Colonic mucosa (tissue), 4 donors: ENCODE measurements at regions not wholly inside any gene's neighbourhood (a gene's known extent, or its start where the extent isn't known, plus 50 kb on each side); places are given as distances from the start of the nearest gene placed in this dataset.

ENCODE experiments used
- DNase-seq: peaks from one replicate; pipeline ENCODE4 v3.0.0-alpha.2; 2020
- H3K27ac ChIP-seq: fragments of 200-600 bp; one replicate; pipeline ENCODE4 v1.8.0; 2021
- H3K27me3 ChIP-seq: fragments of 200-600 bp; one replicate; pipeline ENCODE4 v1.8.0; 2021
- H3K36me3 ChIP-seq: fragments of 200-600 bp; one replicate; pipeline ENCODE4 v1.8.0; 2021
- H3K4me1 ChIP-seq: fragments of 200-600 bp; one replicate; pipeline ENCODE4 v1.8.0; 2021; ENCODE audit warnings: mild to moderate bottlenecking
- H3K4me3 ChIP-seq: fragments of 200-600 bp; one replicate; pipeline ENCODE4 v1.8.0; 2021
- H3K9ac ChIP-seq, 2 donors: one replicate each; pipeline ENCODE4 v1.7.0; 2013; ENCODE audit warnings: control low read depth in 2 of 2, low read depth in 2 of 2, low read length in 2 of 2
- H3K9me3 ChIP-seq: fragments of 200-600 bp; one replicate; pipeline ENCODE4 v1.8.0; 2021
- intact Hi-C: fragments of 100-400 bp; cut with DNase I; formaldehyde crosslinking; loops from one replicate; pipeline ENCODE4 v1.14.1; 2022
- TF ChIP-seq, protein P1 (sequence below): fragments of 200-600 bp; IDR thresholded peaks from one replicate; pipeline ENCODE4 v1.8.0; 2022; ENCODE audit warnings: antibody characterized with exemption, mild to moderate bottlenecking
- donor health status: healthy.
- donor health status: DM: no; HTN: no; CAD: no.
- donor health status: DM: no; HTN: no; CAD: no.

DNA sequence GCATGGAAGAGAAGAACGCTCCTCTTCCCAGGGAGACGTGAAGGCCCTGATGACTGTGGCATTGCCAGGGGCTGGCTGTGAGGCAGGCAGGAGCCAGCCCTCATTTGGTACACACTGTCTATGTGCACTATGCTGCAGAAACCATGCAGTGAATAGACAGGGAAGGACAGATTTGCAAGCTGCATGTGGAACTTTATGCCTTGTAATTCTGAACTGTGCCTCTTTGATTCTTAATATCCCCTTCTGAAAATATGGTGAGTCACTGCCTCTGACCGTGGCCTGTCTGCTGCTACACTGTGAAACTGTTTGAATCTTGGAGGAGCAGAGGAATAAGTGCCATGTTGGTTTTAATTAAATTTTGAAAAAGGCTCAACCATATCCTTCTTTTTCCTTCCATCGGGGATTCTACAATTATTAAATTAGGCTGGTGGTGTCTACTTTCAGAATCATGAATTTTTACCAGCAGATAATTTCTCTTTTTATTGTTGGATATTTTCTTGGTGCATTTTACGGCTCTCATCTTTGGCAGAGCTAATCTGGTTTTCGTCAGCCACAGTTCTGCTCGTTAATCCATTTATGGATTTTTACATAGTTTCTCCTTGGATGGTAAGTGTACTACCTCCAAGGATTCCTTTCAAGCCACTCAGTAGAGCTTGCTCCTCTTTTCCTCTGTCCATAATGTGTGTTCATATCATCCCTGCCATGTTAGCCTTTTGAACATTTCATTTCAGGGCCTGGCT lies 301.0 kb upstream of the SLC35B3 start:
- Histone ChIP-seq H3K4me3 (no peak overlapping the region), H3K9me3 (no peaks in the 10 kb centered on the region), H3K4me1 (no peaks in the 10 kb centered on the region), H3K27ac (no peak overlapping the region), H3K27me3 (no peaks in the 10 kb centered on the region), H3K9ac (no peak overlapping the region), H3K36me3 (no peaks in the 10 kb centered on the region)
- intact Hi-C loops: no loop called here
- DNase-seq: no peak
- TF ChIP-seq, protein P1, sequence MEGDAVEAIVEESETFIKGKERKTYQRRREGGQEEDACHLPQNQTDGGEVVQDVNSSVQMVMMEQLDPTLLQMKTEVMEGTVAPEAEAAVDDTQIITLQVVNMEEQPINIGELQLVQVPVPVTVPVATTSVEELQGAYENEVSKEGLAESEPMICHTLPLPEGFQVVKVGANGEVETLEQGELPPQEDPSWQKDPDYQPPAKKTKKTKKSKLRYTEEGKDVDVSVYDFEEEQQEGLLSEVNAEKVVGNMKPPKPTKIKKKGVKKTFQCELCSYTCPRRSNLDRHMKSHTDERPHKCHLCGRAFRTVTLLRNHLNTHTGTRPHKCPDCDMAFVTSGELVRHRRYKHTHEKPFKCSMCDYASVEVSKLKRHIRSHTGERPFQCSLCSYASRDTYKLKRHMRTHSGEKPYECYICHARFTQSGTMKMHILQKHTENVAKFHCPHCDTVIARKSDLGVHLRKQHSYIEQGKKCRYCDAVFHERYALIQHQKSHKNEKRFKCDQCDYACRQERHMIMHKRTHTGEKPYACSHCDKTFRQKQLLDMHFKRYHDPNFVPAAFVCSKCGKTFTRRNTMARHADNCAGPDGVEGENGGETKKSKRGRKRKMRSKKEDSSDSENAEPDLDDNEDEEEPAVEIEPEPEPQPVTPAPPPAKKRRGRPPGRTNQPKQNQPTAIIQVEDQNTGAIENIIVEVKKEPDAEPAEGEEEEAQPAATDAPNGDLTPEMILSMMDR: no peak

DNA sequence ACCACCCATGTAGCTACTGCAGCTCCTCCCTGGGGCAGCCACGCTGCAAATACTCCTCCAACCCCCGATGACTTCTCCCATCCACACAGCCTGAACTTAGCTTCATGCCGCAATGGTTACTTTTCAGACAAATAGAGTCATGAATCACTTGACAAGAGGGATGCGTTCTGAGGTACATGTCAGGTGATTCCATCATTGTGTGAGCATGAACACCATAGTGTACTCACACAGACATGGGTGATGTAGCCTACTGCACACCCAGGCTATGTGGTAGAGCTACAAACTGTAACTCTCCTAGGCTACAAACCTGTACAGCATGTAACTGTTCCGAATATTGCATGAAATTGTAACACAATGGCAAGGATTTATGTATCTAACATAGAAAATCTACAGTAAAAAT lies 298.5 kb upstream of the SLC35B3 start:
- Histone ChIP-seq H3K4me3 (no peak overlapping the region), H3K4me1 (no peaks in the 10 kb centered on the region), H3K27me3 (no peaks in the 10 kb centered on the region), H3K9me3 (no peaks in the 10 kb centered on the region), H3K9ac (no peak overlapping the region), H3K36me3 (no peaks in the 10 kb centered on the region), H3K27ac (no peak overlapping the region)
- intact Hi-C loops: no loop called here
- TF ChIP-seq, protein P1: no peak
- no peak for DNase-seq

DNA sequence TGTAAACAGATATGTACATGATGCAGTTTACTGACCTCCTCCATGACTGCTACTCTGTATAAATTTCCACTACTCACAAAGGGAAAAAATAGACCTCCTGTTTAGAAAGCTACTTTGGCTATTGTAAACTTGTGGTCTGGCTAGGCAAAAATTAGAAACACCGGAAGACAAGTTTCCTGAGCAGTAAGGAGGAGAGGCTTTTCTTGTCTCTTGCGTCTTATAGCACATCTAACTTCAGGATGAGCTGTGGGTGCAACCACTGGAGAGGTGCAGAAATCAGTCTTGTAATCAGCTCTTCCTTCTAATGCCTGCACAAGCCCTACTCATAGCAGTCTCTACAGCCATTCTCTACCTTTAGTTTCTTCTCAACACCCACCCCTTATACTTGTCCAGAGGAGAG lies 296.5 kb upstream of the SLC35B3 start:
- intact Hi-C loops: no loop called here
- TF ChIP-seq, protein P1: no peak
- H3K27me3 ChIP-seq: no peaks in the 10 kb centered on the region
- H3K4me3 ChIP-seq: no peak overlapping the region
- H3K27ac ChIP-seq: no peak overlapping the region
- H3K9ac ChIP-seq: no peak overlapping the region
- H3K4me1 ChIP-seq: no peaks in the 10 kb centered on the region
- no peak for DNase-seq
- no peaks in the 10 kb centered on the region for H3K9me3 ChIP-seq
- no peaks in the 10 kb centered on the region for H3K36me3 ChIP-seq

DNA sequence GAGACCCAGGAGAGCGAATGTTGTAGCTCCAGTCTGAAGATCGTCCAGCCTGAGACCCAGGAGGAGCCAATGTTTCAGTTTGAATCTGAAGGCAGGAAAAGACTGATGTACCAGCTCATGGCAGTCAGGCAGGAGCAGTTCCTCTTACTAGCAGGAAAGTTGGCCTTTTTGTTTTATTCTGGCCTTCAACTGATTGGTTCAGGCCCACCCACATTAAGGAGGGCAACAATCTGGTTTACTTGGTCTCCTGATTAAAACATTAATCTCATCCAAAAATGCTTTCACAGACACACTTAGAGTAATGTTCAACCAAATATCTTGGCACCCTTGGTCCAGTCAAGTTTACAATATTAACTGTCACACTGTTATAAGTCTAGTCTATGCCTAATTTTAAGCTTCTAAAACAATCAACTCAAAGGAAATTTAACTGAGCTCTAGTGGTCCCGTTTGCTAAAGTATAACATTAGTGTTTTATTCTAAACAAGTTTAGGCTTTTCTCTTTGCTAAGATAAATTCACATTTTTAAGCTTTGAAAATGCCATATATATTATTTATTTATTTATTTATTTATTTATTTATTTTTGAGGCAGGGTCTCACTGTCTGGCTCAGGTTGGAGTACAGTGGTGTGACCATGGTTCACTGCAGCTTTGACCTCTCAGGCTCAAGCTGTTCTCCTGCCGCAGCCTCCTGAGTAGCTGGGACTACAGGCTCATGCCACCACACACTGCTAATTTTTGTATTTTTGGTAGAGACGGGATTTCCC lies 275.5 kb upstream of the SLC35B3 start:
- Histone ChIP-seq H3K9ac (no peak overlapping the region), H3K36me3 (no peaks in the 10 kb centered on the region), H3K4me3 (no peak overlapping the region), H3K9me3 (no peaks in the 10 kb centered on the region), H3K27ac (no peak overlapping the region), H3K27me3 (no peaks in the 10 kb centered on the region), H3K4me1 (no peaks in the 10 kb centered on the region)
- TF ChIP-seq, protein P1: no peak
- DNase-seq: no peak
- intact Hi-C loops: no loop called here

DNA sequence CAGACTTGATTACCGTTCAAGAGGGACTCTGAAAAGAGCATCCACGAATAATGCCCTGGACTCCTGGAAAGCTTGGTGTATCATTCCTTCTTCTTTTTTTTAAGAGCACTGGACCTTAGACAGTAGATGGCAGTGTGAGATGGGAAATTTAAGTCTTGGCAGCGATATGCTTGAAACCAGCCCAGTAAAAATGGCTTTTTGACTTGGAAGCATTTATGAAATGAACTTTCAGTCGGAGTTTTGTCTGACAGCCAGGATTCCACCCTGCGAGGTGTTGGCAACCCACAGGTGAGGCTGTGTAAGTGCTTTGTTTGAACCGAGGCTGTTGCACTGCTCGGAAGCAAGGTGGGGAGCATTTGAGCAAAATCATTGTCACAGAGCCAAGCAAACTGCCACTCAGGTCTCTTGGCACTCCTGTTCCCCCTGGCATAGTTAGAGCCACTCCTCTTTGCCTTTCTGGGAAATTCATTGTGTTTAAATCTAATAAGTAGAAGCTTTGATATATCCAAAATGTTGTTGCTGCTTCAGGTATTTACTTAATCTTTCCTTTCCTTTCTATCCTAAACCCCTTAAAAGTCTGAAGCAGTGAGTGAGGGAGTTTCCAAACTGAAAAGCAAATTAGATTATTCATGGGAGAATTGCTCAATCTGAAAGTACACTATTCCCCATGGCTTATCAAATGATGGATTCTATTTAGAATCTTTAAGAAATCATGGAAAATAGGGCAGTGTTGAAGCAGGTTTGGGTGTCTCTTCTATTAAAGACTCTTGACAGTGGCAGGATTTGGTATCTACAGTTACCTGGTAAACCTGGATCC lies 272.8 kb upstream of the SLC35B3 start:
- Histone ChIP-seq H3K27ac (no peak overlapping the region), H3K36me3 (no peaks in the 10 kb centered on the region), H3K27me3 (no peaks in the 10 kb centered on the region), H3K9me3 (no peaks in the 10 kb centered on the region), H3K4me1 (no peaks in the 10 kb centered on the region), H3K4me3 (no peak overlapping the region), H3K9ac (no peak overlapping the region)
- TF ChIP-seq, protein P1: no peak
- peak; percentile 17 for DNase-seq
- intact Hi-C loops: no loop called here
